ENCODE measurements at regions not wholly inside any gene's neighbourhood (a gene's known extent, or its start where the extent isn't known, plus 50 kb on each side); places are given as distances from the start of the nearest gene placed in this dataset.
A peak's percentile ranks its signal among the peaks of the same experiment; 100 is the strongest.

DNA sequence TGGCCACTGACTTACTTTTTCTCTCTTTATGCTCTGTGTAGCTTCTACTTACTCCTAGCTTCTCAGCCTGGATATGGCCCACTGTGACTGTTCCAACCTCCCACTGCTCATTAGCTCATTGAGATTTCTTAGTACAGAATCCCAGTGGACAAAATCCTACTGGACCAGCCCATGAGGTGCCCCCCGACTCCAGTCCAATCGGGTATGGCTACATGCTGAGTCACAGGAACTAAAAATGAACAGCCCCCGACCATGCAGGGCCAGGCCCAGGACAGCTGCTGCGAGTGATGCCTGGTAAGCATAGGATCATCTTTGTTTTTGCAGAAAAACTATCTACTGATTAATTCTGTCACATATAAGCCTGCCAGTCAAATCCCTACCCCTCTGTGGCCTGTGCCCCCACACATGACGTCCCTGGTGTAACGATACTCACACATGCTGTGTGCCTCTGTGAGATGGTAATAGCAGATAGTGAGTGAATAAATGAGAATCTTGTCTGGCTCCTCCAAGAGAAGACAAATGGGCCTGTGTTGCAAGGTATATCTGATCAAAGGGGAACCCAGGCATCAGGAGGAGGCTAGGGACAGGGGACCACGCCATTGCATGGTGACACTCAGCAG, 85.9 kb upstream of the KLF7 start:
- TF ChIP-seq CTCF (IDR thresholded peaks at IDR 0.05), result no peak

GRCh38 chr2:207252416-207252815, 86.7 kb upstream of the KLF7 start:
- DNase-seq (ENCODE audit: low spot score), result no peak
- no peak for TF ChIP-seq CTCF (IDR thresholded peaks at IDR 0.05)
- Mint-ChIP-seq H3K27ac (ENCODE audit: unreplicated experiment) (no peak overlapping the region), H3K36me3 (ENCODE audit: low read depth) (no peaks in the 10 kb centered on the region), H3K9me3 (ENCODE audit: low read depth) (no peaks in the 10 kb centered on the region), H3K4me1 (ENCODE audit: low read depth) (peaks cover 71% of the 10 kb centered on the region), H3K27me3 (ENCODE audit: low read depth) (no peaks in the 10 kb centered on the region), H3K4me3 (ENCODE audit: unreplicated experiment) (no peak overlapping the region)

More for the DNA sequence above, 85.9 kb upstream of the KLF7 start:
- no peaks in the 10 kb centered on the region for H3K9me3 Mint-ChIP-seq (ENCODE audit: low read depth)
- H3K36me3 Mint-ChIP-seq (ENCODE audit: low read depth), result no peaks in the 10 kb centered on the region
- H3K4me3 Mint-ChIP-seq (ENCODE audit: unreplicated experiment), result no peak overlapping the region
- H3K4me1 Mint-ChIP-seq (ENCODE audit: low read depth), result peaks cover 63% of the 10 kb centered on the region
- no peaks in the 10 kb centered on the region for H3K27me3 Mint-ChIP-seq (ENCODE audit: low read depth)
- H3K27ac Mint-ChIP-seq (ENCODE audit: unreplicated experiment), result peak overlapping the region; percentile 74
- DNase-seq (ENCODE audit: low spot score), result no peak

- DNase-seq (ENCODE audit: low spot score), result no peak
- Mint-ChIP-seq H3K27me3 (ENCODE audit: low read depth) (no peaks in the 10 kb centered on the region), H3K4me3 (ENCODE audit: unreplicated experiment) (no peak overlapping the region), H3K4me1 (ENCODE audit: low read depth) (peaks cover 78% of the 10 kb centered on the region), H3K9me3 (ENCODE audit: low read depth) (no peaks in the 10 kb centered on the region), H3K27ac (ENCODE audit: unreplicated experiment) (peak overlapping the region; percentile 93), H3K36me3 (ENCODE audit: low read depth) (no peaks in the 10 kb centered on the region)
- no peak for TF ChIP-seq CTCF (IDR thresholded peaks at IDR 0.05)
These were observed 87.4 kb upstream of the KLF7 start for GRCh38 chr2:207252979-207253645.

DNA sequence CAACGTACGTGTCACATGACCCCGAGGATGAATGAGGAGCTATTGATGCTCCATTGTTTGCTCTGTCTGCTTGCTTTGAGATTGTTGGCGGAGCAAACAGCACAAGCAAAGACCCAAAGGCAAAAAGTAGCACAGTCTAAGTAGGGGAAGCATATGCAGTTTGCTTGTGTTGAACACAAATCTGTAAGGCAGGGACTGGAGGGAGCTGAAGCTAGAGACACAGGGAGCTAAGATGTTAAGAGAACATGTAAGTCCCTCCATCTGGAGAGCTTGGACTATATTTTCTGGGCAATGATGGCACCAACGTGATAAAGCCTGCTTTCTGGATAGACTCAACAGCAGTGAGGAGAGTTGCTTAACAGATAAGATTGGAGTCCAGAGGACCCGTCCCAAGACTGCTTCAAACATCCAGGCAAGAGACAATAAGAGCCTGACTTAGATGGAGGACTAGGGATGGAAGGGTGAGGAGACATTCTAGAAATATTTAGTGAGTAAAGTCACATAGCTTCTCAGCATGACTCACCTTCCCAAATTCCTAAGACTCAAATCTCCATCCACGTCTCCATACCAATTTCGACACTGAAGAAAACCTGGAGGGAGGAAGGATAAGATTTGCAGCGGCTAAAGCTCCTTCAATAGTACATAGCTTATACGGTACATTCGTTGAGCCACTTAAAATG, 88.1 kb upstream of the KLF7 start:
- no peaks in the 10 kb centered on the region for H3K36me3 Mint-ChIP-seq (ENCODE audit: low read depth)
- H3K4me3 Mint-ChIP-seq (ENCODE audit: unreplicated experiment), result peak overlapping the region; percentile 39
- no peak for TF ChIP-seq CTCF (IDR thresholded peaks at IDR 0.05)
- no peaks in the 10 kb centered on the region for H3K9me3 Mint-ChIP-seq (ENCODE audit: low read depth)
- DNase-seq (ENCODE audit: low spot score), result no peak
- peak overlapping the region; percentile 93 for H3K27ac Mint-ChIP-seq (ENCODE audit: unreplicated experiment)
- H3K4me1 Mint-ChIP-seq (ENCODE audit: low read depth), result peaks cover 85% of the 10 kb centered on the region
- no peaks in the 10 kb centered on the region for H3K27me3 Mint-ChIP-seq (ENCODE audit: low read depth)

- no peaks in the 10 kb centered on the region for H3K9me3 Mint-ChIP-seq (ENCODE audit: low read depth)
- TF ChIP-seq CTCF (IDR thresholded peaks at IDR 0.05), result no peak
- peaks cover 91% of the 10 kb centered on the region for H3K4me1 Mint-ChIP-seq (ENCODE audit: low read depth)
- peak overlapping the region; percentile 93 for H3K27ac Mint-ChIP-seq (ENCODE audit: unreplicated experiment)
- H3K27me3 Mint-ChIP-seq (ENCODE audit: low read depth), result no peaks in the 10 kb centered on the region
- peak overlapping the region; percentile 39 for H3K4me3 Mint-ChIP-seq (ENCODE audit: unreplicated experiment)
- no peak for DNase-seq (ENCODE audit: low spot score)
- no peaks in the 10 kb centered on the region for H3K36me3 Mint-ChIP-seq (ENCODE audit: low read depth)
These were observed 89.1 kb upstream of the KLF7 start for GRCh38 chr2:207254591-207255464.

Data from chondrocyte (in vitro differentiated cells).